SU-DHL-6 (cell line): ENCODE measurements at regions not wholly inside any gene's neighbourhood (a gene's known extent, or its start where the extent isn't known, plus 50 kb on each side); places are given as distances from the start of the nearest gene placed in this dataset.

Experiments
- H2AFZ ChIP-seq: fragments of 200-600 bp; sonication (generic); 2 replicates; pipeline ENCODE4 v1.6.1; 2014; ENCODE audit warnings: low read depth, mild to moderate bottlenecking, moderate library complexity, mixed read lengths, antibody characterized with exemption, low read length; ENCODE audit not compliant: severe bottlenecking
- H3F3A ChIP-seq: fragments of 200-600 bp; shearing (Covaris generic); 2 replicates; pipeline ENCODE4 v1.6.0; 2016; ENCODE audit warnings: antibody characterized with exemption, mild to moderate bottlenecking; ENCODE audit not compliant: insufficient read depth
- H3K27ac ChIP-seq: fragments of 200-600 bp; sonication (generic); 2 replicates; pipeline ENCODE4 v1.5.1; 2016; ENCODE audit warnings: low read depth, mild to moderate bottlenecking, low read length, moderate library complexity, mixed read lengths
- H3K27me3 ChIP-seq: fragments of 200-600 bp; sonication (generic), shearing (Covaris generic); 2 replicates; pipeline ENCODE4 v1.6.0; 2014; ENCODE audit warnings: mild to moderate bottlenecking, low read length
- H3K36me3 ChIP-seq: fragments of 200-600 bp; sonication (generic); 2 replicates; pipeline ENCODE4 v1.6.1; 2014; ENCODE audit warnings: mild to moderate bottlenecking, low read length, mixed read lengths
- H3K4me2 ChIP-seq: fragments of 300-600, 200-600 bp; shearing (Covaris generic), sonication (generic); 2 replicates; pipeline ENCODE4 v1.6.0; 2014; ENCODE audit warnings: low read length, low read depth, mild to moderate bottlenecking; ENCODE audit not compliant: poor library complexity, severe bottlenecking
- H3K4me3 ChIP-seq: fragments of 200-600 bp; sonication (generic); 2 replicates; pipeline ENCODE4 v1.5.1; 2014; ENCODE audit warnings: antibody characterized with exemption, low read length, mild to moderate bottlenecking, mixed read lengths; ENCODE audit not compliant: insufficient read depth, poor library complexity, severe bottlenecking
- H3K79me2 ChIP-seq: fragments of 200-600 bp; sonication (generic); 2 replicates; pipeline ENCODE4 v1.6.1; 2014; ENCODE audit warnings: mild to moderate bottlenecking, low read length, moderate library complexity; ENCODE audit not compliant: insufficient read depth
- H3K9ac ChIP-seq: fragments of 200-600 bp; sonication (generic); 2 replicates; pipeline ENCODE4 v1.7.0; 2014; ENCODE audit warnings: mild to moderate bottlenecking, low read length
- H3K9me2 ChIP-seq: fragments of 200-600 bp; sonication (generic); replicated peaks from 2 replicates; pipeline ENCODE4 v1.6.1; 2014; ENCODE audit warnings: low read length; ENCODE audit not compliant: insufficient read depth
- H3K9me3 ChIP-seq: fragments of 200-600 bp; sonication (generic); 2 replicates; pipeline ENCODE4 v1.6.1; 2014; ENCODE audit warnings: low read length, mixed read lengths; ENCODE audit not compliant: insufficient read depth
- H4K20me1 ChIP-seq: fragments of 200-600 bp; sonication (generic); 2 replicates; pipeline ENCODE4 v1.6.1; 2014; ENCODE audit warnings: low read depth, mild to moderate bottlenecking, antibody characterized with exemption, low read length, moderate library complexity, mixed read lengths
- EZH2phosphoT487 ChIP-seq: fragments of 200-600 bp; sonication (generic), shearing (Covaris generic); conservative IDR thresholded peaks from 2 replicates; pipeline ENCODE4 v1.6.1; 2018; ENCODE audit warnings: mild to moderate bottlenecking, antibody characterized with exemption, low read length, moderate library complexity, mixed read lengths
- TF ChIP-seq, protein P1 (sequence below): fragments of 200-600 bp; sonication (generic); IDR thresholded peaks from one replicate; pipeline ENCODE4 v1.5.1; 2017; ENCODE audit warnings: antibody characterized with exemption, mild to moderate bottlenecking, low read length, moderate library complexity; ENCODE audit not compliant: insufficient read depth, poor library complexity, severe bottlenecking

DNA sequence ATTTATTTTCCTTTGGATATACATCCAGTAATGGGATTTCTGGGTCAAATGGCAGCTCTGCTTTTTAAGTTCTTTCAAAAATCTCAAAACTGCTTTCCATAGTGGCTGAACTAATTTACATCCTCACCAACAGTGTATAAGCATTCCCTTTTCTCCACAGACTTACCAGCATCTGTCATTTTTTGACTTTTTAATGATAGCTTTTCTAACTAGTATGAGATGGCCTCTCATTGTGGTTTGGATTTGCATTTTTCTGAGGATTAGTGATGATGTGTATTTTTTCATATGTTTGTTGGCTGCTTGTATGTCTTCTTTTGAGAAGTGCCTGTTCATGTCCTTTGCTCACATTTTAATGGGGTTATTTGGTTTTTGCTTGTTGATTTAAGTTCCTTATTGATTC lies 90.0 kb upstream of the HMHB1 start:
- TF ChIP-seq, protein P1, sequence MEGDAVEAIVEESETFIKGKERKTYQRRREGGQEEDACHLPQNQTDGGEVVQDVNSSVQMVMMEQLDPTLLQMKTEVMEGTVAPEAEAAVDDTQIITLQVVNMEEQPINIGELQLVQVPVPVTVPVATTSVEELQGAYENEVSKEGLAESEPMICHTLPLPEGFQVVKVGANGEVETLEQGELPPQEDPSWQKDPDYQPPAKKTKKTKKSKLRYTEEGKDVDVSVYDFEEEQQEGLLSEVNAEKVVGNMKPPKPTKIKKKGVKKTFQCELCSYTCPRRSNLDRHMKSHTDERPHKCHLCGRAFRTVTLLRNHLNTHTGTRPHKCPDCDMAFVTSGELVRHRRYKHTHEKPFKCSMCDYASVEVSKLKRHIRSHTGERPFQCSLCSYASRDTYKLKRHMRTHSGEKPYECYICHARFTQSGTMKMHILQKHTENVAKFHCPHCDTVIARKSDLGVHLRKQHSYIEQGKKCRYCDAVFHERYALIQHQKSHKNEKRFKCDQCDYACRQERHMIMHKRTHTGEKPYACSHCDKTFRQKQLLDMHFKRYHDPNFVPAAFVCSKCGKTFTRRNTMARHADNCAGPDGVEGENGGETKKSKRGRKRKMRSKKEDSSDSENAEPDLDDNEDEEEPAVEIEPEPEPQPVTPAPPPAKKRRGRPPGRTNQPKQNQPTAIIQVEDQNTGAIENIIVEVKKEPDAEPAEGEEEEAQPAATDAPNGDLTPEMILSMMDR = no peak
- H3K9ac ChIP-seq = no peak overlapping the region
- no peaks in the 10 kb centered on the region for H4K20me1 ChIP-seq
- no peaks in the 10 kb centered on the region for H3F3A ChIP-seq
- no peak overlapping the region for H3K27ac ChIP-seq
- H3K4me3 ChIP-seq = no peak overlapping the region
- H3K4me2 ChIP-seq = no peak overlapping the region
- no peaks in the 10 kb centered on the region for H3K9me3 ChIP-seq
- H2AFZ ChIP-seq = no peak overlapping the region
- no peaks in the 10 kb centered on the region for H3K9me2 ChIP-seq
- H3K27me3 ChIP-seq = no peaks in the 10 kb centered on the region
- no peaks in the 10 kb centered on the region for H3K79me2 ChIP-seq
- no peaks in the 10 kb centered on the region for H3K36me3 ChIP-seq

DNA sequence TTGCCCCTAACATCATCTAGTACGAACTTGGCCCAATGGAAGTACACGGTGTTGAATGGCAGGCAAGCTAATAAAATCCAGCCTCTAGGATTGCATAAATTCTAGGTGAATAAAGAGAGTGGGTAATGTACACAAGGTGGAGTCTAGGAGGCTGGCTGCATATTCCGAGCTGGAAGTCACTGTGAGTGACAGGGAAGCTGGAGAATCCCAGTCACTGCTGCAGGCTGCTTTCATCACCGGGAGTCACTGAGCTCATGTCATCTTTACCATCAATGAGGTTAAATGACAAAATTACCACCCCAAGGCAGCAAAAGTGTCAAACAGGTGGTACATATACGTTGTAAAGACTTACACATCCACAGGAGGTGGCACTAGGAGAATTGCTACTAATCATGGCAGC lies 91.3 kb upstream of the HMHB1 start:
- Histone ChIP-seq H4K20me1 (no peaks in the 10 kb centered on the region), H3K79me2 (no peaks in the 10 kb centered on the region), H3K9me3 (no peaks in the 10 kb centered on the region), H3K27me3 (no peaks in the 10 kb centered on the region), H3K27ac (no peak overlapping the region), H2AFZ (no peak overlapping the region), H3K4me2 (no peak overlapping the region), H3F3A (no peaks in the 10 kb centered on the region), H3K9ac (no peak overlapping the region), H3K36me3 (no peaks in the 10 kb centered on the region), H3K9me2 (no peaks in the 10 kb centered on the region), H3K4me3 (no peak overlapping the region)
- TF ChIP-seq EZH2phosphoT487 = no peak
- TF ChIP-seq, protein P1 = no peak

DNA sequence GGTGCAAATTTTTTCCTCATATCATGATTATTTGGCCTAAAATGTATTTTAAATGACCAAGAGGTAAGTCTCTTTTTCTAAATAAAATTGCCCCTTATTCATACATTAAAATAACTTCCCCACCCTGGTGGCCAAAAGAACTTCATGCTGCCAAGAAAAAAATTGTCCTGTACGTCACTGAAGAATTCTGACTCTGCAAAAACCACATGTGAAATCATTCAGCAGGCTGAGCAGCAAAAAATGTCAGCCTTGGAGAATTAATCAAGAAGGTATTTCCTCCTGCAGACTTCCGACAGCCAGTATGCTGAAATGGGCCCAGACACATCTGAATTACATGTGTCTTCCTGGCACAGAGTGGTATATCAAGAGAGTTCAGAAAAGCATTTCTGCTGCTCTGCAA lies 94.6 kb upstream of the HMHB1 start:
- Histone ChIP-seq H3K27ac (no peak overlapping the region), H3K9me2 (no peaks in the 10 kb centered on the region), H4K20me1 (no peaks in the 10 kb centered on the region), H3K4me2 (no peak overlapping the region), H3K9me3 (no peaks in the 10 kb centered on the region), H3F3A (no peaks in the 10 kb centered on the region), H3K4me3 (no peak overlapping the region), H3K27me3 (no peaks in the 10 kb centered on the region), H3K9ac (no peak overlapping the region), H3K79me2 (no peaks in the 10 kb centered on the region), H3K36me3 (no peaks in the 10 kb centered on the region), H2AFZ (no peak overlapping the region)
- TF ChIP-seq EZH2phosphoT487 = no peak
- TF ChIP-seq, protein P1 = no peak

DNA sequence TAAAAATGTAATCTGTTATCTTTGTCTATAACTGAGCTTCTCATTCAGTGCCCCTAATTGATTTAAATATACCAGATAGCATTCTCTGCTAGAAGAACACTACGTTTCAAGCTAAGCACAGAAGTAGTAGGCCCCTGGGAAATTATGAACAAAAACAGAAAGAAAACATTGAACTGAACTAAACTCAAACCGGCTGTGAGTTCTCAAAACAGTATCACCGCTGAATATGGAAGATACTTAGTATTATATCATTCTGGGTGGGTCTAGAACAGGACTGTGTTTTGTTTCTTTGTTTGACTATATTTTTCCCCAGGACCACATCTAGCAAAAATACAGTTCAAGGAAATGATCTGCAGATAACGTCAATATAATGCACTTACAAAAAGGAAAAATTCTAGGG lies 95.1 kb upstream of the HMHB1 start:
- H3K9ac ChIP-seq = no peak overlapping the region
- no peaks in the 10 kb centered on the region for H3K36me3 ChIP-seq
- no peaks in the 10 kb centered on the region for H3K9me3 ChIP-seq
- peak overlapping the region; percentile 2 for H2AFZ ChIP-seq
- H3K9me2 ChIP-seq = no peaks in the 10 kb centered on the region
- no peaks in the 10 kb centered on the region for H4K20me1 ChIP-seq
- H3K4me2 ChIP-seq = no peak overlapping the region
- no peaks in the 10 kb centered on the region for H3F3A ChIP-seq
- TF ChIP-seq, protein P1 = no peak
- TF ChIP-seq EZH2phosphoT487 = no peak
- H3K27me3 ChIP-seq = no peaks in the 10 kb centered on the region
- no peaks in the 10 kb centered on the region for H3K79me2 ChIP-seq
- no peak overlapping the region for H3K27ac ChIP-seq
- no peak overlapping the region for H3K4me3 ChIP-seq
